LHCN-M2 (cell line): ENCODE measurements at regions not wholly inside any gene's neighbourhood (a gene's known extent, or its start where the extent isn't known, plus 50 kb on each side); places are given as distances from the start of the nearest gene placed in this dataset.

Experiments used
- DNase-seq: peaks from one replicate; pipeline ENCODE4 v3.0.0-alpha.2; 2012; ENCODE audit warnings: low read depth

DNA sequence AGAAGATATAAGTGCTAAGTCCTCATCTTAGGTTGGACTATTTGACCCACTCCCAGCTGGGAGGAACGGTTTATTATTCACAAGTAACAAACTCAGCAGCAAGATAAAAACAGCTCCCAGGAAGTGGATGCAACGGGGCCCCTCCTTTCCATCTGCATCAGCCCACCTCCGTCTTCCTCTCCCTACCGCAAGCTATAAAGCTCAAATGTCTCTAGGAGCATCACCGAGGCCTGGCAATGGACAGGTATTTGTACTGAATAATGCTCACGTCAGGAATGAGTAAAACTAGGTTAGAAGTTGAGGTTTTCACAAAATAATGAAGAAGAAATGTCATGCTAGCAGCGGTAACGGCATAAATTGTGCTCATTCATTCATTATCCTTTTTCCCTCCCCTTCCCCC lies 408.7 kb upstream of the PSMD7 start:
- DNase-seq: no peak

DNA sequence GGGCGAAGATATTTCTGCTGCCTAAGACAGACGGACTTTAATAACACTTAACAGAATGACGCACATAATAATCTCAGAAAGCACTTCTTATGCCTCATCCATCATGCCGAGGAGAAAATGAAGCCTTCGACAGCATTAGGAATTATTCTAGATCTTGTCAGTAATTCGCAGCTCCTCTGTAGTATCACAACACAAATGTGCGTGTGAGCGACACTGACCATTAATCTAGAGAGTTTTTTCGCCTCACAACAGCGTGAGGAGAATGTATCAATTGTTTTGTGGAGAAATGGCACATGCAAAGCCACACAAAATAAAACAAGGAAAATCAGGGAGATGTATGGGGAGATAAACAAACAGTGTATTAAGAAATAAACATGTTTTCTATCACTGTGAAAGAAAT lies 410.2 kb upstream of the PSMD7 start:
- no peak for DNase-seq

DNA sequence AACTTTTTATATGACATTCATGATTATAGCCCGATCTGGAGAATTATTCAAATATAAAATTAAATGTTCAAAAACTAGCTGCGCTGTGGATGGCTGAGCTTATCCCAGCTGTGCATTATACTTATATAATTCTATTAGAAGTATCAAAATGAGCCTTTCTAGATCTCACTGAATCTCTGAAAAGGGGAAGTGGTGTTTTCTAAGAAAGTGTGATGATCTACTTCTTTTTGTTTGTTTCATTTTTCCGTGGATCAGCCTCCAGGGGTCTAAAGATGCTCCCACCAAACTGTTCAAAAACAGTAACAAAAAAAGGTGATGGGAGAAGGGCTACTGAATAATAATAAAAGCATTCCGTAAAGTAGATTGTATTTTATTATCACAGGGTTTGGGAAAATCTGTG lies 411.3 kb upstream of the PSMD7 start:
- DNase-seq: no peak

DNA sequence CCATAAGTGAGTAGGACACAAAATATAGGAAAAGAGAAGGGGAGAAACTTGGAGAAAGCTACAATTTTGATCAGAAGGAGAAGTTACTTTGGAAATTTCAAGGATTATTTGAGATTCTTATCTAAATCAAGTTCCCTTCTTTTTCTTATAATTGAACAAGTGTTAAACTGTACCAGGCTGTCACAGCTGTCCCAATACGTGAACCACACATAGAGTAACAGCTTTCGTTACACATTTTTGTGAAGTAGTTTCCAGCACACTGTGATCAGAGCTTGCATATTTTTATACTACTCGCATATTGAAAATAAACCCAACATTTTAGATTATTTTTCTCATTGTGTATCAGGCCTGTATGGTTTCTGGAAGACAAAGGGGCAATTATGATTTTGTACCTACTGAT lies 412.8 kb upstream of the PSMD7 start:
- no peak for DNase-seq

DNA sequence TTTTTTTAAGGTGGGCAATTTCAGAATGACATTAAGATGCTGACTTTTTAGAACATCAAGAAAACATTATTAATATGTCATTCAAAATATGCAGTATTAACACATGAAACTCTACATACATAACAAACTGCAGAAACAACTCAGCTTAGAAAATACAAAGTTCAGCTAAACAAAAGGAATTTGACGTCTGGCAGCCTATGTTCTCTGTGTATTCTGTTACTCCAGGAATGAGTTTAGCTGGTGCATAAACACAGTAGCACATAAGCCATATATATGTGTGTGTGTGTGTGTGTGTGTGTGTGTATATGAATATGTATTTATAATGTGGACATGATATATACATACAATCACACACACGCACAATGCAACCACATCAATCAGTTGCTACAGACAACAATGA lies 413.5 kb upstream of the PSMD7 start:
- DNase-seq: no peak

- no peak for DNase-seq
These were observed 414.0 kb upstream of the PSMD7 start for GRCh38 chr16:73882651-73883050.

- no peak for DNase-seq
These were observed 414.6 kb upstream of the PSMD7 start for GRCh38 chr16:73882033-73882432.

DNA sequence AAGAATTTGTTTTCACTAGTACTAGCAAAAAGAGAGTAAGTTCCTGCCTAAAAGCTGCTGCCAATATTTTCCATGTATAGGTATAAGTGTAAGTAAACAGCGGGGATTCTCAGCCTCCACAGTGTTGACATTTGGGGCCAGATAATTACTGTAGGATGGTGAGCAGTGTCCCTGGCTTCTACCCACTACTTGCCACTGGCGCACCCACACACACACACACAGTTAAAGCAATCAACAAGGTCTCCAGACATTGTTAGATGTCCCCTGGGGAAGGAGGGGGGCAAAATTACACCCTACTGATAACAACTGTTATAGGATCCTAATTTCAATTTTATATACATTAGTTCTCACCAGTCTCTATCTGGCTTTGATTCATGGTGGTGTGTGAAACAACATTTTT lies 417.0 kb upstream of the PSMD7 start:
- no peak for DNase-seq

- peak; percentile 45 for DNase-seq
These were observed 418.0 kb upstream of the PSMD7 start for GRCh38 chr16:73878611-73879010.

- DNase-seq: no peak
These were observed 419.5 kb upstream of the PSMD7 start for GRCh38 chr16:73877150-73877549.

DNA sequence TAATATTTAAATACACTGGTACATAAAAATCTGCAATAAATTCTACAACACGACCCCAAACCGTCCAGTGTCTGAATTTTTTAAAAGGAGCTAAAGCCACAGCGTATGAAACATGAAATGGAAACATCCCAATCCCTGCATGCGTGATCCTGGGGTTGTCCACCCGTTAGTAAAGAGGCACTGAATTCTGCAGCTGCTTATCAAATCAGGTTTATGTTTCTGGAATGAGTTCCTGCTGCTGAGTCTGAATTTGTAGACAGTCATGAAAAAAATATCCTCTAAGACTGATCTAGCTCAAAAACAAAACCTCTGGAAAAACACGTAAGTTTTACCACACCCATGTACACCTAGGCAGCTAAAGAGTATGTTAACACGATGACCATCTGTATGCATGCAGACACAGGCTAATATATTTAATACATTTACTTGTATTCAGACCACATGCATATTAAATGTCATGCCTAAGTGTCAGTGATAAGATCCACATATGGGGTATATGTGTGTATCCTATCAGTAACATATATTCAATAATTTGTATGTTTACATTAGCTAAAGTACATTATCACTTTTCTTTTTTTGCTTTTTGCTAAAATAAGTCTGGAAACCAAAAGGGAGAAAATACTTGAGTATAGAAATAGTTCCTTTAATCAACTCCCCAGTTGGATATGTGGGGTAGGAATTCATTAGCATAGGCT lies 420.5 kb upstream of the PSMD7 start:
- no peak for DNase-seq

- DNase-seq: no peak
These were observed 422.3 kb upstream of the PSMD7 start for GRCh38 chr16:73874324-73874723.

DNA sequence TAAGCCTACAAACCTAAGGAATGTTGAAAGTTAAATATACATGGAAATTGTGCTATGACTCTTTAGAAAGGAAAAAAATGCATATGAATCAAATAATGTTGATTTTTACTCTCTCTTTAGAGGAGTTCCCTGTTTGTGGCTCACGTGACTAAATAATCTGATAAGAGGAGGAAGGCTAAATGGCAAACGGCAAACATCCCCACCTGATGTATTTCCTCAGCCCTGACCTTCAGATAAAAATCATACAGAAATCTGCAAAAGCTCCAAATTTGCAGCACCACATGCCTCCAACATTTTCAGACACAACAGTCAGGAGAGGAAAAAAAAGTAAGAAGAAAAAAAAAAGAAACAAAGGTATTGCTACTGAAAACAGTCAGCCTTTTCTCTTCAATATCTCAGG lies 423.0 kb upstream of the PSMD7 start:
- DNase-seq: no peak

GRCh38 chr16:73872856-73873255 lies 423.8 kb upstream of the PSMD7 start:
- DNase-seq: no peak

GRCh38 chr16:73871088-73871733 lies 425.4 kb upstream of the PSMD7 start:
- no peak for DNase-seq

DNA sequence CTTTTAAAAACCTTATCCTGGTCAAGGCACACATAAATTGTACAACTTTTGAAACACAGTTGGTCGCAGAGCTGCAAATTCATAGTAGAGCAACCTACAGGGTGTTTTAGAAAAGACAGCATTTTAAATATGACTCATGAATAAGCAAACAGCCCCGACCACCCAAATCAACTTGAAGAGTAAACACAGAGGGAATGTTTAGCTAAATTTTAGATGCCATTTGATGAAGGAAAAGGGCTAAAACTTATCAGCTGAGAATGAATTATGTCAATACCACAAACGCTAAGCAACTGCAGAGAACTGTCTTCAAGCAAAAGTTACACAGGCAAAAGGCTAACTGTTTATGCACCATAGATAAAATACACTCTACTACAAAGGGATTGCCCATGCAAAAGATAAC lies 427.5 kb upstream of the PSMD7 start:
- DNase-seq: no peak

DNA sequence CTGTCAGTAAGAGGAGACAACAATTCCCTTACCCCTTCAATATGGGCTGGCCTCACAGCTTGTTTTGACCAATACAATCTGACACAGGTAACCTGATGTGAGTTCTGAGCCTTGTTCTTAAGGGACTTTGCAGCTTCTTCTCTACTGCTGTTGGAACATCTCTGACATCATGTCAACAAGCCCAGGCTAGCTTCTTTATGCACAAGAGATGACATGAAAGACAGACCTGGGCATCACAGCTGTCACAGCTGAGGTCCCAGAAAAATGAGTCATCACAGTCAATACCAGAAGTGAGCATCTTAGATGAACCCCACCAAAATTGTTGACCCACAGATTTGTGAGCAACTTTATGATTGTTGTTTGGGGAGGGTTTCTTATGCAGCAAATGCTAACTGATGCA lies 431.7 kb upstream of the PSMD7 start:
- no peak for DNase-seq

DNA sequence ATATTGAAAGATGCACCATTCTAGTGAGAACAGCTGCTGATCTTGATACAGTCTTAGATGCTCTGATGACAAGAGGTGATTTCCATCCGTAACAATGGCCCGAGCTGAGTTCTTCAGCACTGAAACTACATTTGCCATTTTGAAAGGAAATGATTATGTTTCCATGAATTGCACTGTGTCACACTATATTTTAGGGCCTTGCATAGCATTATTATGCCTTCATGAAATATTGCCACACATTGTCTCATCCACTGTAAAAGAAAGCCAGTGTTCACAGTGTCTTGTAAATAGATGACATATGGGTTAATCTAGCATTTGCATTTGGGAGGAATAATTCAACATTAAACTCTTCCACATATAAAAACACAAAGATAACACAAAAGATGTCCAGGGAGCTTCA lies 438.3 kb upstream of the PSMD7 start:
- no peak for DNase-seq

DNA sequence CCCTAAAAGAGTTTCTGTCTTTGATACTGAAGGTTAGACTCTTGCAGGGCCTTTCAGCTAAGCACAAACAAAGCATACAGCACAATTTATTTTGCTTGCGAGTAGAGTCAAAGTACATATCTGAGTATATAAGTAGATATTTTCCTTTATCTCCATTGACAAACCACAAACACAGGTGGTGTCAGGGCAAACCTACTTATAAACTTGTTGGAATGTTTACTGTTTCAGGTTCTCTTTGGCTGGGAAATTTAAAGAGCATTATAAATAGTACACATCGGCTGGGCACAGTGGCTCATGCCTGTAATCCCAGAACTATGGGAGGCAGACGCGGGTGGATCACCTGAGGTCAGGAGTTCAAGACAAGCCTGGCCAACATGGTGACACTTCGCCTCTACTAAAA lies 442.6 kb upstream of the PSMD7 start:
- no peak for DNase-seq

- no peak for DNase-seq
These were observed 444.1 kb upstream of the PSMD7 start for GRCh38 chr16:73852561-73852960.

DNA sequence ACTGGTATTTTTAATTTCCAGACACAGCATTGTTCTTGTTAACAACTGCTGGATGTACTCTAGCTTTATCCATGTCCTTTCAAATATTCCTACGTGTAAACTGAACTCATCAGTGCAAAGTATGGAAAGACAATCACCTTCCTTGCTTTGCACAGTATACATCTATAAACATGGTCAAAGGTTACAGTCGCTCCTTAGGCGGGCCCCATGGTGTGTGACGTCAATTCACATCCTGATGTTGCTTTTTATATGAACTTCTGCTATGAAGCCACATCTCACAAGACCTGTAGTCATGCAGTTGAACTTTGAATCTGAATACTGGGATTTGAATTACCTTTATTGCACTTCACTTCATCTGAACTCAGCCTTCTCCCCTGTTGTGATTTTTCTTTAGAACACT lies 447.6 kb upstream of the PSMD7 start:
- no peak for DNase-seq

DNA sequence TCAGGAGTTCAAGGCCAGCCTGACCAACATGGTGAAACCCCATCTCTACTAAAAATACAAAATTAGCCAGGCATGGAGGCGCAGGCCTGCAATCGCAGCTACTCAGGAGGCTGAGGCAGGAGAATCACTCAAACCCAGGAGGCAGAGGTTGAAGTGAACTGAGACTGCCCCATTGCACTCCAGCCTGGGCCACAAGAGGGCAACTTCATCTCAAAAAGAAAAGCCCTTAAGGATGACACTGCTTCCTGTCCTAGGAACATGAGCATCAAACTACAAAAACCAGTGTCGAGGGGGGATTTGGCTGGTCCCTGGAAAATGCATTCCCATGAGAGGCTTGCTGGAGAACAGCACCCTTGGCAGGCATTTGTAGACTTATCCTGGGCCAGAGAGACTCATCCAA lies 449.5 kb upstream of the PSMD7 start:
- DNase-seq: no peak

DNA sequence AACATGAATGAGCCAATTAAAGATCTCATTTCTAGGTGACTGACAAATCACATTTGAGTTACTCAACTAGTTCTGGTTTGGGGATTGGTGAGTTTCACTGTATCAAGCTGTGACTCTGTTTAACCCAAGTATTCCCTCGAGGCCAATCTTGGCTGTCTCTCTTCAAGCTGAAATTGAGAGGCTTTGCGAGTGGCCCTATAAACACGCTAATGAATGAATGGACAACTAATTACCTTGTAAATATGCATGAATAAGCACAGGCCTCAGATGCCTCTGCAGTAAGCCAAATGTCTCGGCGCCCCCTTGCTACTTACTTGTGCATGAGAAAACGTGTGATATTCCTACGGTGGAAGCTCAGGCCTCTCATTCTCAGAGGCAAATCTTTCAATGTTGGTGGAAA lies 450.3 kb upstream of the PSMD7 start:
- DNase-seq: no peak

DNA sequence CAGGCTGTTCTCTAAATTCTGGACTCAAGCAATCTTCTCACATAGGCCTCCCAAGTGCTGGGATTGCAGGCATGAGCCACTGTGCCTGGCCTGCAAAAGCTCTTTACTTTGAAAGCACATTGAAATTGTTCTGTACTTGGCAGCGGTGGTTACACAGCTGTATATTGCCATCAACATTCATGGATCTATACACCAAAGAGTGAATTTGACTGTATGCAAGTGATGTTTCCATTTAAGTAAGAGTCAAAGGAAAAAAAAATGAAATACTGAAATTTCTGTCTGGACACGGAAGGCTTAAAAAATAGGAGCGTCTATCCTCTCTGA lies 450.6 kb upstream of the PSMD7 start:
- no peak for DNase-seq
